Glutamatergic neuron (in vitro differentiated cells): ENCODE measurements at regions not wholly inside any gene's neighbourhood (a gene's known extent, or its start where the extent isn't known, plus 50 kb on each side); places are given as distances from the start of the nearest gene placed in this dataset.

Experiments
- DNase-seq: peaks from one replicate; pipeline ENCODE4 v3.0.0; 2022
- H3K27ac Mint-ChIP-seq: one replicate; pipeline ENCODE4 v1.8.0; 2020; ENCODE audit warnings: mild to moderate bottlenecking, mixed read lengths, inconsistent platforms; ENCODE audit not compliant: unreplicated experiment
- H3K27me3 Mint-ChIP-seq: one replicate; pipeline ENCODE4 v1.8.0; 2020; ENCODE audit warnings: mild to moderate bottlenecking, moderate library complexity, mixed read lengths, inconsistent platforms; ENCODE audit not compliant: unreplicated experiment
- H3K36me3 Mint-ChIP-seq: one replicate; pipeline ENCODE4 v1.8.0; 2020; ENCODE audit warnings: mild to moderate bottlenecking, mixed read lengths, inconsistent platforms; ENCODE audit not compliant: unreplicated experiment
- H3K4me1 Mint-ChIP-seq: one replicate; pipeline ENCODE4 v1.8.0; 2020; ENCODE audit warnings: mild to moderate bottlenecking, low read depth, mixed read lengths, inconsistent platforms; ENCODE audit not compliant: unreplicated experiment
- H3K4me3 Mint-ChIP-seq: one replicate; pipeline ENCODE4 v1.8.0; 2020; ENCODE audit warnings: mild to moderate bottlenecking, mixed read lengths, inconsistent platforms; ENCODE audit not compliant: unreplicated experiment
- H3K9me3 Mint-ChIP-seq: one replicate; pipeline ENCODE4 v1.8.0; 2020; ENCODE audit warnings: mild to moderate bottlenecking, moderate library complexity, mixed read lengths, inconsistent platforms; ENCODE audit not compliant: unreplicated experiment
- CTCF ChIP-seq: fragments of 200-600 bp; sonication (generic); IDR thresholded peaks from one replicate; pipeline ENCODE4 v1.5.0; 2021; ENCODE audit not compliant: partially characterized antibody, unreplicated experiment

GRCh38 chr2:236884569-236885175 is 201.0 kb upstream of the COPS8 start:
- Mint-ChIP-seq H3K36me3 (peaks cover 4% of the 10 kb centered on the region), H3K4me1 (peaks cover 9% of the 10 kb centered on the region), H3K27ac (no peak overlapping the region), H3K4me3 (no peak overlapping the region), H3K27me3 (no peaks in the 10 kb centered on the region), H3K9me3 (no peaks in the 10 kb centered on the region)
- DNase-seq, result no peak
- no peak for TF ChIP-seq CTCF

GRCh38 chr2:236886456-236886855 is 199.2 kb upstream of the COPS8 start:
- Mint-ChIP-seq H3K4me3 (no peak overlapping the region), H3K9me3 (no peaks in the 10 kb centered on the region), H3K27ac (no peak overlapping the region), H3K27me3 (no peaks in the 10 kb centered on the region), H3K36me3 (peaks cover 9% of the 10 kb centered on the region), H3K4me1 (peaks cover 10% of the 10 kb centered on the region)
- no peak for TF ChIP-seq CTCF
- DNase-seq, result no peak

GRCh38 chr2:236887531-236887930 is 198.2 kb upstream of the COPS8 start:
- no peaks in the 10 kb centered on the region for H3K9me3 Mint-ChIP-seq
- H3K27me3 Mint-ChIP-seq, result no peaks in the 10 kb centered on the region
- H3K27ac Mint-ChIP-seq, result no peak overlapping the region
- H3K4me1 Mint-ChIP-seq, result peaks cover 14% of the 10 kb centered on the region
- no peak for DNase-seq
- TF ChIP-seq CTCF, result no peak
- no peak overlapping the region for H3K4me3 Mint-ChIP-seq
- H3K36me3 Mint-ChIP-seq, result peaks cover 5% of the 10 kb centered on the region

- H3K4me3 Mint-ChIP-seq, result no peak overlapping the region
- DNase-seq, result no peak
- no peaks in the 10 kb centered on the region for H3K27me3 Mint-ChIP-seq
- no peak overlapping the region for H3K27ac Mint-ChIP-seq
- no peak for TF ChIP-seq CTCF
- H3K9me3 Mint-ChIP-seq, result no peaks in the 10 kb centered on the region
- peaks cover 5% of the 10 kb centered on the region for H3K36me3 Mint-ChIP-seq
- peaks cover 17% of the 10 kb centered on the region for H3K4me1 Mint-ChIP-seq
Observed at GRCh38 chr2:236887953-236888793, 197.5 kb upstream of the COPS8 start.
